ENCODE measurements at regions not wholly inside any gene's neighbourhood (a gene's known extent, or its start where the extent isn't known, plus 50 kb on each side); places are given as distances from the start of the nearest gene placed in this dataset.

- no peak for TF ChIP-seq MTA3 (IDR thresholded peaks at IDR 0.05; ENCODE audit: borderline replicate concordance, low read length)
- TF ChIP-seq RB1 (IDR thresholded peaks at IDR 0.05; ENCODE audit: borderline replicate concordance) = no peak
- TF ChIP-seq NBN (IDR thresholded peaks at IDR 0.05) = no peak
- TF ChIP-seq RELA (IDR thresholded peaks at IDR 0.05; ENCODE audit: borderline replicate concordance, partially characterized antibody) = no peak
- no peak for TF ChIP-seq RAD51 (IDR thresholded peaks at IDR 0.05)
These were observed 197.5 kb upstream of the TSC22D2 start (continued) for GRCh38 chr3:150210461-150211110.

GRCh38 chr3:150203273-150203672, 204.8 kb upstream of the TSC22D2 start:
- Histone ChIP-seq H3K4me1 (ENCODE audit: control insufficient read depth, insufficient read depth, low read length) (no peaks in the 10 kb centered on the region), H3K9me3 (replicated peaks; ENCODE audit: control insufficient read depth, insufficient read depth, low read length) (no peaks in the 10 kb centered on the region), H2AFZ (ENCODE audit: control insufficient read depth, low read depth, low read length) (no peak overlapping the region), H4K20me1 (ENCODE audit: control insufficient read depth, insufficient read depth) (no peaks in the 10 kb centered on the region), H3K79me2 (ENCODE audit: control insufficient read depth, insufficient read depth, low read length) (no peaks in the 10 kb centered on the region), H3K27ac (ENCODE audit: control insufficient read depth, insufficient read depth) (no peak overlapping the region), H3K4me3 (no peak overlapping the region), H3K36me3 (ENCODE audit: control insufficient read depth in 2 of 2, insufficient read depth in 2 of 2, low read length in 1 of 2) (no peaks in the 10 kb centered on the region), H3K27me3 (replicated peaks in 1 of 2; ENCODE audit: control insufficient read depth in 2 of 2, insufficient read depth in 2 of 2, low read length in 1 of 2) (no peaks in the 10 kb centered on the region), H3K4me2 (ENCODE audit: control insufficient read depth, insufficient read depth) (no peak overlapping the region), H3K9ac (ENCODE audit: control insufficient read depth, insufficient read depth, low read length) (no peak overlapping the region)
- in situ Hi-C loops (cut with MboI) (no loop called here), intact Hi-C loops (cut with micrococcal nuclease; ENCODE audit: unreplicated experiment) (no loop called here)
- FAIRE-seq = no peak
- BruUV-seq (replicated peaks) = no TSS peak
- ChIA-PET SMC1A (ENCODE audit: uncharacterized antibody, unreplicated experiment) (interaction anchor here (0.7 kb wide), 1 partner anchor 66 kb away, joined by 3 read pairs; no protein-coding TSS in a partner anchor), CTCF (interaction anchor here (1.0 kb wide), 1 partner anchor 19 kb away, joined by 4 read pairs; no protein-coding TSS in a partner anchor), POLR2A (no interaction called here), RAD21 (ENCODE audit: unreplicated experiment) (no interaction called here)
- 37% methylated on average over 5 of the region's 5 CpGs for WGBS (ENCODE audit: insufficient coverage, insufficient replicate concordance, low lambda C conversion rate, missing lambda C conversion rate)
- no peak for DNase-seq (ENCODE audit: low read depth, low spot score)
- ATAC-seq = peak; percentile 25; the same call in 1 of the 3 replicates
- TF ChIP-seq PML (IDR thresholded peaks at IDR 0.05; ENCODE audit: low read length) = no peak
- TF ChIP-seq NFYB (IDR thresholded peaks at IDR 0.05; ENCODE audit: insufficient read depth, low read depth, low read length) = no peak
- no peak for TF ChIP-seq CTCF (IDR thresholded peaks at IDR 0.05 in 2 of 3, conservative IDR thresholded peaks at IDR 0.05 in 1 of 3; ENCODE audit: control insufficient read depth in 2 of 3, extremely low read depth in 1 of 3, insufficient read depth in 1 of 3, low read depth in 3 of 3, low read length in 3 of 3)
